DMS79 (cell line): ENCODE measurements at regions not wholly inside any gene's neighbourhood (a gene's known extent, or its start where the extent isn't known, plus 50 kb on each side); places are given as distances from the start of the nearest gene placed in this dataset.
"Not testable (repeated sequence)": the region's sequence is repeated elsewhere in the genome, so short reads cannot be mapped to it uniquely, and the experiment has no call there.

Source experiments
- DNase-seq: peaks from one replicate; lab custom pipeline; 2025; lab: John Stamatoyannopoulos, UW

- DNase-seq, result no peak
Observed at GRCh38 chr6:94698773-94699172, 878.6 kb upstream of the MANEA start.

GRCh38 chr6:94687255-94687654 lies 890.1 kb upstream of the MANEA start:
- DNase-seq, result not testable (repeated sequence)

- no peak for DNase-seq
Observed at GRCh38 chr6:94683409-94683808, 893.9 kb upstream of the MANEA start.

GRCh38 chr6:94680669-94681212 lies 896.6 kb upstream of the MANEA start:
- DNase-seq, result no peak

GRCh38 chr6:94673251-94673650 lies 904.1 kb upstream of the MANEA start:
- DNase-seq, result no peak

GRCh38 chr6:94670017-94670416 lies 907.3 kb upstream of the MANEA start:
- no peak for DNase-seq

GRCh38 chr6:94668876-94669275 lies 908.5 kb upstream of the MANEA start:
- DNase-seq, result no peak

GRCh38 chr6:94658929-94659328 lies 918.4 kb upstream of the MANEA start:
- no peak for DNase-seq

GRCh38 chr6:94651239-94651638 lies 926.1 kb upstream of the MANEA start:
- DNase-seq, result no peak

- no peak for DNase-seq
Observed at GRCh38 chr6:94645191-94645590, 932.1 kb upstream of the MANEA start.

- no peak for DNase-seq
Observed at GRCh38 chr6:94639564-94639963, 937.8 kb upstream of the MANEA start.

GRCh38 chr6:94636780-94637385 lies 940.5 kb upstream of the MANEA start:
- no peak for DNase-seq

- DNase-seq, result no peak
Observed at GRCh38 chr6:94623586-94623985, 953.7 kb upstream of the MANEA start.

GRCh38 chr6:94622783-94623182 lies 954.6 kb upstream of the MANEA start:
- DNase-seq, result no peak

- no peak for DNase-seq
Observed at GRCh38 chr6:94600636-94601035, 976.7 kb upstream of the MANEA start.

GRCh38 chr6:94597487-94597886 lies 979.8 kb upstream of the MANEA start:
- no peak for DNase-seq

GRCh38 chr6:94590416-94590815 lies 986.9 kb upstream of the MANEA start:
- DNase-seq, result no peak

GRCh38 chr6:94588301-94588700 lies 989.0 kb upstream of the MANEA start:
- DNase-seq, result no peak

GRCh38 chr6:94584211-94584610 lies 993.1 kb upstream of the MANEA start:
- DNase-seq, result no peak

GRCh38 chr6:94570581-94570980 lies 1006.8 kb upstream of the MANEA start:
- DNase-seq, result no peak

- no peak for DNase-seq
Observed at GRCh38 chr6:94562846-94563245, 1014.5 kb upstream of the MANEA start.

GRCh38 chr6:94559829-94560537 lies 1017.4 kb upstream of the MANEA start:
- no peak for DNase-seq

GRCh38 chr6:94557207-94557606 lies 1020.1 kb upstream of the MANEA start:
- not testable (repeated sequence) for DNase-seq

- no peak for DNase-seq
Observed at GRCh38 chr6:94548201-94548600, 1029.1 kb upstream of the MANEA start.
